ENCODE measurements at regions not wholly inside any gene's neighbourhood (a gene's known extent, or its start where the extent isn't known, plus 50 kb on each side); places are given as distances from the start of the nearest gene placed in this dataset.
"Not testable (repeated sequence)": the region's sequence is repeated elsewhere in the genome, so short reads cannot be mapped to it uniquely, and the experiment has no call there.

- TF ChIP-seq CTCF (IDR thresholded peaks at IDR 0.05; ENCODE audit: insufficient read depth, low read length, missing control alignments) = no peak
- CTCF ChIA-PET = no interaction called here
- POLR2A ChIA-PET = no interaction called here
- H3K4me3 ChIP-seq (ENCODE audit: low read depth, low read length) = no peak overlapping the region
- no peak for DNase-seq (ENCODE audit: low read depth, low spot score)
Observed at GRCh38 chr9:13809401-13809800, 504.5 kb downstream of the NFIB start.

GRCh38 chr9:13807118-13807517, 506.8 kb downstream of the NFIB start:
- no peak for DNase-seq (ENCODE audit: low read depth, low spot score)
- TF ChIP-seq CTCF (IDR thresholded peaks at IDR 0.05; ENCODE audit: insufficient read depth, low read length, missing control alignments) = no peak

GRCh38 chr9:13806714-13807113, 507.2 kb downstream of the NFIB start:
- POLR2A ChIA-PET = no interaction called here
- CTCF ChIA-PET = no interaction called here
- no peak for DNase-seq (ENCODE audit: low read depth, low spot score)
- no peak overlapping the region for H3K4me3 ChIP-seq (ENCODE audit: low read depth, low read length)
- no peak for TF ChIP-seq CTCF (IDR thresholded peaks at IDR 0.05; ENCODE audit: insufficient read depth, low read length, missing control alignments)

More at GRCh38 chr9:13807118-13807517, 506.8 kb downstream of the NFIB start:
- ChIA-PET POLR2A (no interaction called here), CTCF (no interaction called here)
- H3K4me3 ChIP-seq (ENCODE audit: low read depth, low read length) = no peak overlapping the region

- POLR2A ChIA-PET = no interaction called here
Observed at GRCh38 chr9:13805546-13805945, 508.4 kb downstream of the NFIB start.

GRCh38 chr9:13804532-13804931, 509.4 kb downstream of the NFIB start:
- H3K4me3 ChIP-seq (ENCODE audit: low read depth, low read length) = no peak overlapping the region
- ChIA-PET CTCF (no interaction called here), POLR2A (no interaction called here)
- TF ChIP-seq CTCF (IDR thresholded peaks at IDR 0.05; ENCODE audit: insufficient read depth, low read length, missing control alignments) = no peak
- no peak for DNase-seq (ENCODE audit: low read depth, low spot score)

More at GRCh38 chr9:13805546-13805945, 508.4 kb downstream of the NFIB start:
- no peak overlapping the region for H3K4me3 ChIP-seq (ENCODE audit: low read depth, low read length)
- DNase-seq (ENCODE audit: low read depth, low spot score) = no peak
- TF ChIP-seq CTCF (IDR thresholded peaks at IDR 0.05; ENCODE audit: insufficient read depth, low read length, missing control alignments) = no peak
- CTCF ChIA-PET = no interaction called here

- H3K4me3 ChIP-seq (ENCODE audit: low read depth, low read length) = no peak overlapping the region
- POLR2A ChIA-PET = no interaction called here
- no peak for DNase-seq (ENCODE audit: low read depth, low spot score)
- CTCF ChIA-PET = no interaction called here
- TF ChIP-seq CTCF (IDR thresholded peaks at IDR 0.05; ENCODE audit: insufficient read depth, low read length, missing control alignments) = no peak
Observed at GRCh38 chr9:13800776-13801175, 513.2 kb downstream of the NFIB start.

GRCh38 chr9:13797701-13798100, 516.2 kb downstream of the NFIB start:
- DNase-seq (ENCODE audit: low read depth, low spot score); CTCF ChIA-PET; H3K4me3 ChIP-seq (ENCODE audit: low read depth, low read length): not testable (repeated sequence)
- POLR2A ChIA-PET = interaction anchor here (0.7 kb wide), 1 partner anchor 25 kb away, joined by 3 read pairs; no protein-coding TSS in a partner anchor

Measured in AG04449 (cell line).